CD4-positive, alpha-beta T cell treated with Interleukin-17A for 4 hours (primary cell): ENCODE measurements at regions not wholly inside any gene's neighbourhood (a gene's known extent, or its start where the extent isn't known, plus 50 kb on each side); places are given as distances from the start of the nearest gene placed in this dataset.

Experiments used
- DNase-seq: peaks from one replicate; pipeline ENCODE4 v3.0.0-alpha.2; 2020; ENCODE audit warnings: mixed read lengths

DNA sequence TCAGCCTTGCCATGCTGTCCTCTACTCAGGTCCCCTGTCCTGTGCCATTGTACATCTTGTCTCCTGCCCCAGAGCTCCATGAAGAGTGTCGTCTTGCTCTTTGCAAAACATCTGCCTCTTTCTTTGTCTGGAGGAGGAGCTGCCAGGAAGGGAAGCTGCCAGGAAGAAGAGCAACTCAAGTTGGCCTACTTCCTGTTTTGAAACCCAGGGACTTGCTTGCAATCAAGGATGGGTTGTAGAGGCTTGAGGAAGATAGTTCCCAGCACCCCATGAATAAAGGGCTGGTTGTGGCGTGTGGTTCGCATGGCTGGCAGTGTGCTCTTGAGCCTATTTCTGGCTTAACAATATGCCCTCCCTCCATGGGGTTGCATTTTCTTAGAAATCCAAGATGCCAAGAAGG, 53.0 kb upstream of the CPEB4 start:
- DNase-seq: no peak

DNA sequence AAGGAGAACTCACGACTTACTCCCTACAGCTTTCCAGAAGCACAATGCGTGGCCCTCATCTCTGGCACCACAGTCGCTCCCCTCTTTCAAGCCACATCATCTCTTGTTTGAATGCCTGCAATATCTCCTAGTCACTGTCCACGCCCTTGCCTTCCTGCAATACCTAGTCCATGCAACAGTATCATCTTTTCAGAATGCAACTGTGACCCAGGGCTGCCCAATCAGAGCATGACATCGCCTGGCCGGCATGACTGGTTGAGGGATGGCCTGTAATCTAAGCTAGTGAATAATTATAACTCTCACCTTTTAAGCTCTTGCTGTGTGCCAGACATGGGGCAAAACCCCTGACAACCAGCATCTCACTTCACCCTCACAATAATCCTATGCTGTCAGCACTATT, 52.5 kb upstream of the CPEB4 start:
- DNase-seq: no peak

DNA sequence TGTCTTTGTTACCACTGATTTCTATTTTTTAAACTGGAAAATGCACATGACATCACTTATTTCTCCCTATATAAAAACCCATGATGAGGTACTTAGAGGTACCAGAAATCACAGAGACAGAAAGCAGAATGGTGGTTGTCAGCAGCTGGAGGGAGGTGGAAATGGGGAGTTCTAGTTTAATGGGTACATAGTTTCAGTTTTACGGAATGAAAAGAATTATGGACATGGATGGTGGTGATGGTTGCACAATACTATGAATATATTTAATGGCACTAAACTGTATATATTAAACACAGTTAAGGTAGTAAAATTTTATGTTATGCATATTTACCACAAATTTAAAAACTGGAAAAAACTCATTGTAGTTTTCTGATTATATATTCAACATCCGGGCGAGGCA, 50.5 kb upstream of the CPEB4 start:
- no peak for DNase-seq
